Activated CD4-positive, alpha-beta memory T cell treated with anti-CD3 and anti-CD28 coated beads for 36 hours (primary cell): ENCODE measurements at regions not wholly inside any gene's neighbourhood (a gene's known extent, or its start where the extent isn't known, plus 50 kb on each side); places are given as distances from the start of the nearest gene placed in this dataset.

Source experiments
- CTCF ChIA-PET: fragments of 350-600 bp; sonication (Branson Sonifier 250); formaldehyde crosslinking; loops from one replicate; lab custom pipeline; 2021; ENCODE audit warnings: antibody characterized with exemption, inconsistent platforms; lab: Charles Lee
- POLR2A ChIA-PET: fragments of 350-600 bp; sonication (Branson Sonifier 250); formaldehyde crosslinking; loops from one replicate; lab custom pipeline; 2021; ENCODE audit warnings: antibody characterized with exemption; lab: Charles Lee
- DNase-seq: peaks from one replicate; pipeline ENCODE4 v3.0.0-alpha.2; 2020
- H3K27ac Mint-ChIP-seq: one replicate; pipeline ENCODE4 v1.8.0; 2021; ENCODE audit warnings: mixed read lengths
- H3K27me3 Mint-ChIP-seq: one replicate; pipeline ENCODE4 v1.8.0; 2021; ENCODE audit warnings: mixed read lengths
- H3K36me3 Mint-ChIP-seq: one replicate; pipeline ENCODE4 v1.8.0; 2021; ENCODE audit warnings: mixed read lengths
- H3K4me1 Mint-ChIP-seq: one replicate; pipeline ENCODE4 v1.8.0; 2021; ENCODE audit warnings: low read depth, mixed read lengths
- H3K4me3 Mint-ChIP-seq: one replicate; pipeline ENCODE4 v1.8.0; 2021; ENCODE audit warnings: mild to moderate bottlenecking, mixed read lengths
- H3K9me3 Mint-ChIP-seq: one replicate; pipeline ENCODE4 v1.8.0; 2021; ENCODE audit warnings: mixed read lengths
- intact Hi-C: fragments of 100-400 bp; cut with micrococcal nuclease; formaldehyde crosslinking; loops from one replicate; pipeline ENCODE4 v1.15.1; 2023

GRCh38 chr9:81476813-81477490 lies 212.4 kb downstream of the TLE1 start:
- Mint-ChIP-seq H3K27me3 (no peaks in the 10 kb centered on the region), H3K9me3 (peaks cover 3% of the 10 kb centered on the region), H3K36me3 (no peaks in the 10 kb centered on the region), H3K27ac (no peak overlapping the region), H3K4me1 (no peaks in the 10 kb centered on the region), H3K4me3 (no peak overlapping the region)
- ChIA-PET POLR2A (no interaction called here), CTCF (no interaction called here)
- intact Hi-C loops, result no loop called here
- DNase-seq, result no peak

DNA sequence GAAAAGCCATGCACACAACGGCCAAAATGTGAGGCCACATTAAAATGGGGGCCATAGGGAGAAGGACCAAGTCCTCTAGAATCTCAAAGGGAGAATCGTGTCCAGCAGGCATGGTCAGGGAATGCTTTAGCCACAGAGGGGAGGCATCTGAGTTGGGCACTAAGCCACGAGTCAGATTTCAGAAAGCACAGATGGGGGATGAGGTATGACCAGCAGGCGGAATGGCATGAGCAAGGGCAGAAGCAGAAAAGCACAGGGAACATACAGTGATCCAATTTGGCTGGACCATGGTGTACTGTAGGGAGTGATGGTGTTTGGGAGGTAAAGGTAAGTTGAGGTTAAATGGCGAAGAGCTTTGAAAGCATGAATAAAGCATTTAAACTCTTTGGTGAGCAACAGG lies 214.6 kb downstream of the TLE1 start:
- ChIA-PET POLR2A (no interaction called here), CTCF (no interaction called here)
- Mint-ChIP-seq H3K36me3 (no peaks in the 10 kb centered on the region), H3K9me3 (no peaks in the 10 kb centered on the region), H3K4me3 (no peak overlapping the region), H3K27ac (no peak overlapping the region), H3K27me3 (no peaks in the 10 kb centered on the region), H3K4me1 (no peaks in the 10 kb centered on the region)
- intact Hi-C loops, result no loop called here
- DNase-seq, result no peak

- Mint-ChIP-seq H3K4me3 (no peak overlapping the region), H3K27ac (no peak overlapping the region), H3K36me3 (no peaks in the 10 kb centered on the region), H3K9me3 (no peaks in the 10 kb centered on the region), H3K27me3 (no peaks in the 10 kb centered on the region), H3K4me1 (no peaks in the 10 kb centered on the region)
- ChIA-PET CTCF (no interaction called here), POLR2A (no interaction called here)
- intact Hi-C loops, result no loop called here
- DNase-seq, result no peak
Measured at GRCh38 chr9:81474125-81474524, 215.2 kb downstream of the TLE1 start.

- ChIA-PET CTCF (no interaction called here), POLR2A (no interaction called here)
- Mint-ChIP-seq H3K9me3 (no peaks in the 10 kb centered on the region), H3K4me3 (no peak overlapping the region), H3K36me3 (no peaks in the 10 kb centered on the region), H3K27ac (no peak overlapping the region), H3K27me3 (no peaks in the 10 kb centered on the region), H3K4me1 (no peaks in the 10 kb centered on the region)
- intact Hi-C loops, result no loop called here
- DNase-seq, result no peak
Measured at GRCh38 chr9:81473708-81474107, 215.6 kb downstream of the TLE1 start.

GRCh38 chr9:81473206-81473605 lies 216.1 kb downstream of the TLE1 start:
- H3K4me3 Mint-ChIP-seq, result no peak overlapping the region
- H3K4me1 Mint-ChIP-seq, result no peaks in the 10 kb centered on the region
- H3K27ac Mint-ChIP-seq, result no peak overlapping the region
- ChIA-PET POLR2A (no interaction called here), CTCF (interaction anchor here (0.6 kb wide), 1 partner anchor 9 kb away, joined by 4 read pairs; no protein-coding TSS in a partner anchor)
- intact Hi-C loops, result no loop called here
- no peaks in the 10 kb centered on the region for H3K36me3 Mint-ChIP-seq
- no peak for DNase-seq
- no peaks in the 10 kb centered on the region for H3K27me3 Mint-ChIP-seq
- no peaks in the 10 kb centered on the region for H3K9me3 Mint-ChIP-seq

- H3K4me1 Mint-ChIP-seq, result no peaks in the 10 kb centered on the region
- POLR2A ChIA-PET, result no interaction called here
- no peaks in the 10 kb centered on the region for H3K27me3 Mint-ChIP-seq
- no peak for DNase-seq
- H3K9me3 Mint-ChIP-seq, result no peaks in the 10 kb centered on the region
- H3K4me3 Mint-ChIP-seq, result no peak overlapping the region
- intact Hi-C loops, result no loop called here
- H3K27ac Mint-ChIP-seq, result no peak overlapping the region
- no peaks in the 10 kb centered on the region for H3K36me3 Mint-ChIP-seq
- CTCF ChIA-PET, result interaction anchor here (0.6 kb wide), 1 partner anchor 9 kb away, joined by 4 read pairs; no protein-coding TSS in a partner anchor
Measured at GRCh38 chr9:81472701-81473100, 216.6 kb downstream of the TLE1 start.

- POLR2A ChIA-PET, result no interaction called here
- Mint-ChIP-seq H3K36me3 (no peaks in the 10 kb centered on the region), H3K27ac (no peak overlapping the region), H3K9me3 (no peaks in the 10 kb centered on the region), H3K4me1 (no peaks in the 10 kb centered on the region), H3K27me3 (no peaks in the 10 kb centered on the region), H3K4me3 (no peak overlapping the region)
- DNase-seq, result no peak
- CTCF ChIA-PET, result no interaction called here
- intact Hi-C loops, result no loop called here
Measured at GRCh38 chr9:81470864-81471263, 218.5 kb downstream of the TLE1 start.

- ChIA-PET CTCF (no interaction called here), POLR2A (no interaction called here)
- DNase-seq, result no peak
- H3K4me1 Mint-ChIP-seq, result no peaks in the 10 kb centered on the region
- no peak overlapping the region for H3K27ac Mint-ChIP-seq
- H3K9me3 Mint-ChIP-seq, result no peaks in the 10 kb centered on the region
- no peak overlapping the region for H3K4me3 Mint-ChIP-seq
- no peaks in the 10 kb centered on the region for H3K36me3 Mint-ChIP-seq
- intact Hi-C loops, result no loop called here
- H3K27me3 Mint-ChIP-seq, result no peaks in the 10 kb centered on the region
Measured at GRCh38 chr9:81468084-81468595, 221.2 kb downstream of the TLE1 start.

DNA sequence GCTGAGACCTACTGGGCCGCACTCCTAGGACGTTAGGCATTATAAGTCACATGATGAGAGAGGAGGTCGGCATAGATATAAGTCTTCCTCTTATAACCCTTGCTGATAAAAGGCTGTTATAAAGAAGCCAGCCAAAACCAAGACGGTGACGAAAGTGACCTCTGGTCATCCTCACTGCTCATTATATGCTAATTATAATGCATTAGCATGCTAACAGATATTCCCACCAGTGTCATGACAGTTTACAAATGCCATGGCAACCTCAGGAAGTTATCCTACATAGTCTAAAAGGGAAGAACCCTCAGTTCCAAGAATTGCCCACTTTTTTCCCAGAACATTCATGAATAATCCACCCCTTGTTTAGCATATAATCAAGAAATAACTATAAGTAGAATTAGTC lies 222.4 kb downstream of the TLE1 start:
- intact Hi-C loops, result no loop called here
- POLR2A ChIA-PET, result no interaction called here
- DNase-seq, result no peak
- H3K9me3 Mint-ChIP-seq, result no peaks in the 10 kb centered on the region
- no peaks in the 10 kb centered on the region for H3K36me3 Mint-ChIP-seq
- H3K27ac Mint-ChIP-seq, result no peak overlapping the region
- no peak overlapping the region for H3K4me3 Mint-ChIP-seq
- no peaks in the 10 kb centered on the region for H3K27me3 Mint-ChIP-seq
- no peaks in the 10 kb centered on the region for H3K4me1 Mint-ChIP-seq
- CTCF ChIA-PET, result no interaction called here

- no peaks in the 10 kb centered on the region for H3K36me3 Mint-ChIP-seq
- ChIA-PET POLR2A (no interaction called here), CTCF (no interaction called here)
- H3K27ac Mint-ChIP-seq, result no peak overlapping the region
- H3K4me1 Mint-ChIP-seq, result no peaks in the 10 kb centered on the region
- DNase-seq, result no peak
- H3K4me3 Mint-ChIP-seq, result no peak overlapping the region
- intact Hi-C loops, result no loop called here
- H3K27me3 Mint-ChIP-seq, result no peaks in the 10 kb centered on the region
- no peaks in the 10 kb centered on the region for H3K9me3 Mint-ChIP-seq
Measured at GRCh38 chr9:81465468-81466011, 223.8 kb downstream of the TLE1 start.

DNA sequence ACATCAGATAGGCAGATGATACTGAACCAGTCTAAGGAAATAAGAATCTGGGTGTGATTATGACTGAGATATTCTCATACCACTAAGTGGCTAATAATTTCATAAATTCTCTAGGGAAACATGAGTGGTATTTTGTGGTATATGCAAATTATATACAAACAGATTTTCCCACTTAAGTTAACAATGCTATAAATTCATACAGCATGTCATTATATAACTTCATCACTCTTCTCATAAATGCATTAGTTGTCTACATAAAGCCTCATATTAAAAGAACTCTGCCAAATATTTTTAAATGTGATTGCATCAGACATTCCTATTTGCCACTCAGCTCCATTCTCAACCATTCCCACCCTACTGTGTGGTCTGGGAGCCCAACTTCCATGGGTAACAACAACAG lies 226.5 kb downstream of the TLE1 start:
- Mint-ChIP-seq H3K4me1 (no peaks in the 10 kb centered on the region), H3K27me3 (no peaks in the 10 kb centered on the region), H3K4me3 (no peak overlapping the region), H3K36me3 (no peaks in the 10 kb centered on the region), H3K27ac (no peak overlapping the region), H3K9me3 (no peaks in the 10 kb centered on the region)
- POLR2A ChIA-PET, result no interaction called here
- intact Hi-C loops, result no loop called here
- no peak for DNase-seq
- CTCF ChIA-PET, result no interaction called here

DNA sequence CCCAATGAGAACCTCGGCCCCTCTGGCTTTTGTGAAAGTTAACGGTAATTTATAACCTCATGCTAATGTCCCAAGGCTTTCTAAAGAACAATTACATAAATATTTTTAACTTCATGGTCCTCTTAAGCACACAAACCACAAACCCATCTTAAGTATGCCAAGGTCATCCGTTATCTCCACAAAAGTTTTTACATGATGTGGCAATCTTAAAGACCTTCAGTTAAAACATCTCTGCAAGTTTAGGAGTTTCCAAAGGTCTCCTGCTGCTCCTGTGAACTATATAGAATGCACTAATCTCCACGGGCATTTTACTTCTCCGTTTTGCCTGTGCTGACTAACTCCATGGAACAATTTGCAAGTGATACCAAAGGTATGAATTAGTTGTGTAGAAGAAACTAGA lies 228.2 kb downstream of the TLE1 start:
- no peaks in the 10 kb centered on the region for H3K4me1 Mint-ChIP-seq
- no peaks in the 10 kb centered on the region for H3K36me3 Mint-ChIP-seq
- intact Hi-C loops, result no loop called here
- H3K4me3 Mint-ChIP-seq, result no peak overlapping the region
- no peak overlapping the region for H3K27ac Mint-ChIP-seq
- no peaks in the 10 kb centered on the region for H3K27me3 Mint-ChIP-seq
- H3K9me3 Mint-ChIP-seq, result peaks cover 3% of the 10 kb centered on the region
- ChIA-PET POLR2A (no interaction called here), CTCF (no interaction called here)
- DNase-seq, result no peak

DNA sequence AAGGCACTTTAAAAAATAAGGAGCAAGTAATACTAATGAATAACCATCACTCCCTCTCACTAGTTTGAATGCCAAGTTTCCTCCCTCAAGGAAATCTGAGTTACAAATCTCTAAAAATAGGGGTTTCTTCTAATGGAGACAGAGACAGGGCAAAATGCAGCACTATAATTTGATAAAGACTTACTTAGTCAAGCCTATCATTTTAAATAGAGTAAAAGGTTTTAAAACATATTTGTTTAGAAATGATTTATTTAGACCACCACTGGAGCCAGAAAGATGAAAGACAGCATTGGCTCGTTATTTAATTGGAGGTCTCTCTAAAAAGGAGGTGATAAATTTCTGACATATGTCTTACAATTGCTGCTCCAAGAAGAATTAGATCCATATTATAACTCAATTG lies 228.7 kb downstream of the TLE1 start:
- POLR2A ChIA-PET, result no interaction called here
- Mint-ChIP-seq H3K9me3 (peaks cover 3% of the 10 kb centered on the region), H3K4me3 (no peak overlapping the region), H3K27ac (no peak overlapping the region), H3K27me3 (no peaks in the 10 kb centered on the region), H3K36me3 (no peaks in the 10 kb centered on the region), H3K4me1 (no peaks in the 10 kb centered on the region)
- CTCF ChIA-PET, result no interaction called here
- no peak for DNase-seq
- intact Hi-C loops, result no loop called here
